ENCODE measurements at regions not wholly inside any gene's neighbourhood (a gene's known extent, or its start where the extent isn't known, plus 50 kb on each side); places are given as distances from the start of the nearest gene placed in this dataset.

DNA sequence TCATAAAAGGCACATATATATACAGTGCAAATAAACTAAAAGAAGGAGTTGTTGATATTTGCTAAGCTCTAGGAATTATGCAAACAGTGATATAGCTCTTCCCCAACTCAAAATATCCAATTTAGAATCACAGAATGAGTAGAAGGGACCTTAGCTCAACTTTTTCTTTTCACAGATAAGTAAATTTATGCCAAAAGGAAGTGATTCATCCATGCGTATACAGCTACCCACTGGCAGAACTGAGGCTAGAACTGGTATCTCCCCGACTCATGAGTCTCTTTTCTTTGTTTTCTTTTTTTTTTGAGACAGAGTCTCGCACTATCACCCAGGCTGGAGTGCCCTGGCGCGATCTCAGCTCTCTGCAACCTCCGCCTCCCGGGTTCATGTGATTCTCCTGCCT is 54.2 kb upstream of the SVIL start:
- H3K27me3 ChIP-seq (ENCODE audit: control insufficient read depth, insufficient read depth, low read length) = no peaks in the 10 kb centered on the region
- H3K4me3 ChIP-seq (ENCODE audit: low read depth, low read length) = no peak overlapping the region
- TF ChIP-seq, protein P1, sequence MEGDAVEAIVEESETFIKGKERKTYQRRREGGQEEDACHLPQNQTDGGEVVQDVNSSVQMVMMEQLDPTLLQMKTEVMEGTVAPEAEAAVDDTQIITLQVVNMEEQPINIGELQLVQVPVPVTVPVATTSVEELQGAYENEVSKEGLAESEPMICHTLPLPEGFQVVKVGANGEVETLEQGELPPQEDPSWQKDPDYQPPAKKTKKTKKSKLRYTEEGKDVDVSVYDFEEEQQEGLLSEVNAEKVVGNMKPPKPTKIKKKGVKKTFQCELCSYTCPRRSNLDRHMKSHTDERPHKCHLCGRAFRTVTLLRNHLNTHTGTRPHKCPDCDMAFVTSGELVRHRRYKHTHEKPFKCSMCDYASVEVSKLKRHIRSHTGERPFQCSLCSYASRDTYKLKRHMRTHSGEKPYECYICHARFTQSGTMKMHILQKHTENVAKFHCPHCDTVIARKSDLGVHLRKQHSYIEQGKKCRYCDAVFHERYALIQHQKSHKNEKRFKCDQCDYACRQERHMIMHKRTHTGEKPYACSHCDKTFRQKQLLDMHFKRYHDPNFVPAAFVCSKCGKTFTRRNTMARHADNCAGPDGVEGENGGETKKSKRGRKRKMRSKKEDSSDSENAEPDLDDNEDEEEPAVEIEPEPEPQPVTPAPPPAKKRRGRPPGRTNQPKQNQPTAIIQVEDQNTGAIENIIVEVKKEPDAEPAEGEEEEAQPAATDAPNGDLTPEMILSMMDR (IDR thresholded peaks at IDR 0.05; ENCODE audit: insufficient read depth, low read length, poor library complexity, severe bottlenecking) = no peak
- DNase-seq (ENCODE audit: low read depth) = no peak
- H3K36me3 ChIP-seq (ENCODE audit: control insufficient read depth, insufficient read depth, low read length) = no peaks in the 10 kb centered on the region

DNA sequence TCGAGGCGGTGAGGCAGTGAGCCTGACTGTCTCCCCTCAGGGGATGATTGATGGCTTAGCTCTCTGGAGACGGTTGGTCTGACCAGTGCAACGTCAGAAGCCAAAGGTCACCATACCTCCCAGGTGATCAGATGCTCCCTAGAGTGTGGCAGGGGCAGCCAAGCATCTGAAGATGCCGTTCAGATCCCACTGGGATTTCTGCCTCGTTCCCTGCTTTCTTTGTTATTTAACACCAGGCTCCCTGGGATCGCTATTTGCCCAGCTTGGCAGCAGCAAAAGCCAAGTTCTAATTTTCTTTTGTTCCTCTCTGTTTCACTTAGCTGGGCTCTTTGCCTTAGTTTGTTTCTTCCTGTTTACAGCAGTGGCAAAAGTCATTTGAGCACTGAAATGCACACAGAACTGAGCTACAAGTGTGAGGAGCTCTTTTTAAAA is 53.5 kb upstream of the SVIL start:
- H3K4me3 ChIP-seq (ENCODE audit: low read depth, low read length) = no peak overlapping the region
- no peak for DNase-seq (ENCODE audit: low read depth)
- TF ChIP-seq, protein P1 (IDR thresholded peaks at IDR 0.05; ENCODE audit: insufficient read depth, low read length, poor library complexity, severe bottlenecking) = no peak
- no peaks in the 10 kb centered on the region for H3K36me3 ChIP-seq (ENCODE audit: control insufficient read depth, insufficient read depth, low read length)
- no peaks in the 10 kb centered on the region for H3K27me3 ChIP-seq (ENCODE audit: control insufficient read depth, insufficient read depth, low read length)

DNA sequence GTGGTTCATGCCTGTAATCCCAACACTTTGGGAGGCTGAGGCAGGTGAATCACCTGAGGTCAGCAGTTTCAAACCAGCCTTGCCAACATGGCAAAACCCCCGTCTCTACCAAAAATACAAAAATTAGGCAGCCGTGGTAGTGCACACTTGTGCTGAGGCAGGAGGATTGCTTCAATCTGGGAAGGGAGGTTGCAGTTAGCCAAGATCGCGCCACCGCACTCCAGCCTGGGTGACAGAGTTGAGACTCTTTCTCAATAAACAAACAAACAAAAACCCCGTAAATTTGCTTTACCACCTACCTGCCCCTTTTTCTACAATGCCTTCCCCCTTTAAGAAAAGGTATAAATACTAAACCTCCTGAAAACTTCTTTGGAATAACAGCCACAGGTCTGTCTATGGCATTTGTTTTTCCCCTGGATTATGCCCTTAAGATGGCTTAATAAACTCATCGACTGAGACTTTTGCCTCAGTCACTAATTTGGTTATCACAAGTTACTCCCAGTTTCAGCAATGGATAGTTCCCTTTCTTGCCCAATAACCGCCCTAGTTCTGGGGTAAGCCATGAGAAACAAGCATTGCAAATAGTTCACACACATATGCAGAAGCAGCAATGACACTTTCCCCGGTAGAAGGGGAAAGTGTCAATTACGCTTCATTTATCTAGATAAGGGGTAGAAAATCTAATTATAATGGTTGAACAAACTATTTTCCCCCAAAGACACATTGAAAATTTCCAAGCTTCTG is 52.8 kb upstream of the SVIL start:
- H3K4me3 ChIP-seq (ENCODE audit: low read depth, low read length) = no peak overlapping the region
- H3K27me3 ChIP-seq (ENCODE audit: control insufficient read depth, insufficient read depth, low read length) = no peaks in the 10 kb centered on the region
- peaks cover under 1% of the 10 kb centered on the region for H3K36me3 ChIP-seq (ENCODE audit: control insufficient read depth, insufficient read depth, low read length)
- TF ChIP-seq, protein P1 (IDR thresholded peaks at IDR 0.05; ENCODE audit: insufficient read depth, low read length, poor library complexity, severe bottlenecking) = no peak
- no peak for DNase-seq (ENCODE audit: low read depth)

DNA sequence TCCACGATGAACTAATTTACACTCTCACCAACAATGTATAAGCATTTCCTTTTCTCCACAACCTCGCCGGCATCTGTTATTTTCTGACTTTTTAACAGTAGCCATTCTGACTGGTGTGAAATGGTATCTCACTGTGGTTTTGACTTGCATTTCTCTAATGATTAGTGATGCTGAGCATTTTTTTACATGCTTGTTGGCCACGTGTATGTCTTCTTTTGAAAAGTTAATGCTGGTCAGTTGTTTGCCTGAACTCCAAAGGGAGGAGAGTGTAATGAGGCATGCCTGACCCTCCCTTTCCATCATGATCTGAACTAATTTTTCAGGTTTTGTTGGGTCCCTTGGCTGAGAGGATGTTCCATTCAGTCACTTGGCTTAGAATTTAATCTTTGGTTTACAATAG is 50.7 kb upstream of the SVIL start:
- Histone ChIP-seq H3K27me3 (ENCODE audit: control insufficient read depth, insufficient read depth, low read length) (no peaks in the 10 kb centered on the region), H3K36me3 (ENCODE audit: control insufficient read depth, insufficient read depth, low read length) (peaks cover 7% of the 10 kb centered on the region), H3K4me3 (ENCODE audit: low read depth, low read length) (no peak overlapping the region)
- DNase-seq (ENCODE audit: low read depth) = no peak
- TF ChIP-seq, protein P1 (IDR thresholded peaks at IDR 0.05; ENCODE audit: insufficient read depth, low read length, poor library complexity, severe bottlenecking) = no peak

Measured in kidney epithelial cell (primary cell).